ENCODE measurements at regions not wholly inside any gene's neighbourhood (a gene's known extent, or its start where the extent isn't known, plus 50 kb on each side); places are given as distances from the start of the nearest gene placed in this dataset.

DNA sequence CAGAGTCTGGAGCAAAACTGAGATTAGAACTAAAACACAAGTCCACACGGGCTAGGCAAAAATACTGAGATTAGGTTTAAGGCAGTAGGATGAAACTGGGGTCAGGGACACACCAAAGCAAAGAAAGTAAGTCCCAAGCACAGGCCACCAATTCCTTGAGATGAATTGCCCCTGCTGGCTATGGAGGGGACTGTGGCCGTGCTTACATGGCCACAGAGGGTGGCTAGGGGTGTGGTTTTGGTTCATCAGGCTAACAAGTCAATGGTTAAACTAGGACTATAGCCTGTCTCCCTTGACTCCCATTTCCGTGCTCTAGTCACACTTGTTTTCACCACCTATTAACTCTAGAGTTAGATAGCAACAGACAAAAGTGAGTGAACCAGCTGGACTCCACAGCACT is 394.8 kb downstream of the PBX1 start:
- WGBS (ENCODE audit: low lambda C conversion rate) = 0% methylated on average over 3 of the region's 3 CpGs
- H3K4me3 ChIP-seq (replicated peaks in 1 of 3; ENCODE audit: insufficient read depth in 1 of 3, low read depth in 2 of 3, low read length in 3 of 3) = no peak overlapping the region
- TF ChIP-seq ZNF660 (CRISPR knock-in tag; IDR thresholded peaks at IDR 0.05; ENCODE audit: borderline replicate concordance, low read depth) (no peak), PHF5A (CRISPR knock-in tag; IDR thresholded peaks at IDR 0.05; ENCODE audit: low read depth, unreplicated experiment) (no peak)
- H3K4me1 ChIP-seq (ENCODE audit: insufficient read depth, low read length) = no peaks in the 10 kb centered on the region
- POLR2A ChIA-PET = no interaction called here
- ATAC-seq (no peak), FAIRE-seq (no peak), DNase-seq (ENCODE audit: low spot score) (no peak)
- H3K79me2 ChIP-seq (ENCODE audit: insufficient read depth, low read length) = no peaks in the 10 kb centered on the region
- no peak overlapping the region for H3K9ac ChIP-seq (ENCODE audit: insufficient read depth, low read depth, low read length)
- peaks cover 13% of the 10 kb centered on the region; the same call in 1 of the 2 replicates for H3K9me3 ChIP-seq (ENCODE audit: low read length)
- in situ Hi-C loops (cut with HindIII; ENCODE audit: extremely low pct_ligation_motif_present, low pct_unique_long_range_greater_than_20kb) = no loop called here
- H3K27ac ChIP-seq (ENCODE audit: extremely low read length, insufficient read depth, low read length) = no peak overlapping the region
- no peaks in the 10 kb centered on the region for H4K20me1 ChIP-seq (ENCODE audit: insufficient read depth, low read length)
- BruUV-seq (replicated peaks) = no TSS peak
- H3K4me2 ChIP-seq (ENCODE audit: low read depth, low read length) = no peak overlapping the region
- no peaks in the 10 kb centered on the region for H3K27me3 ChIP-seq (ENCODE audit: control insufficient read depth in 1 of 2, insufficient read depth in 2 of 2, low read length in 2 of 2)
- H3K36me3 ChIP-seq (replicated peaks in 1 of 2; ENCODE audit: control insufficient read depth in 1 of 2, insufficient read depth in 2 of 2, low read length in 2 of 2) = no peaks in the 10 kb centered on the region
- H2AFZ ChIP-seq (ENCODE audit: low read length) = no peak overlapping the region
- CTCF ChIA-PET (ENCODE audit: low intra/inter-chr PET ratio, low total read pairs) = no interaction called here
- intact Hi-C loops (cut with micrococcal nuclease; ENCODE audit: unreplicated experiment) = no loop called here

DNA sequence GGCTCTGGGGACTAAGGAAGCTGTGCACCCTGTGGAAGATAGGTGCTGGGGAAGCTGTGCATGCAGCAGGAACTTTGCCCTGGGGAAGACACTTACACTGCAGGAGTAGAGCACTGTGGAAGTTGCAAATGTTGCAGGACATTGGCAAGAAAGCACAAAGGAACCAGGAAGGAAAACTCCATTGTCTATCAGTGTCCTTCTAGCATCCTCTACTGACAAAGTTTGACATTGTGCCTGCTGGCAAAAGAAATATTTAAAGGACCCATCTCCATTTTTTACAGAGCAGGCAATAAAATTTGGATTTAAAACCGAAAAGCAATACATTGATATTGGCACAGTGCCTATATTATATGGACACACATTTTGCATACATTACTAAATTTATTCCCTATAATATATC is 394.1 kb downstream of the PBX1 start:
- 0% methylated on average over 1 of the region's 1 CpG for WGBS (ENCODE audit: low lambda C conversion rate)

DNA sequence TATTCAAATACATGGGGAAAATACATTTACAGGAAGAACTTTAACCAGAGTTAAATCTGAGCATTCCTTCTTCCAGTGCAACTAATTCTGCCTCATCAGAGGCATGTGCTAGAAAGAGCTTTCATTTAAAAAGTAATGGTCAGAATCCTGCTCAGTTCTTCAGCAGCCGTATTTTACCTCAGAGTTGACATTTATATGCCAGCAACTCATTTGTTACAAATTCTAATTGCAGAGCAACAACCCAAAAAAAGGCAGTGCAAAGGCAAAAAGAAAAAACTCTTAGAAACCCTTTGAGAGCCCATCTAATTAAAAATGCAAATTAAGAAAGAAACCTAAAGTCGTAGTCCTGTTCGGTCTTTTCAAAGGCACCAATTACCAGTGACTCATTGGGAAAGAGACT is 392.5 kb downstream of the PBX1 start:
- H3K9me3 ChIP-seq (ENCODE audit: low read length) = peaks cover 28% of the 10 kb centered on the region
- ChIA-PET CTCF (ENCODE audit: low intra/inter-chr PET ratio, low total read pairs) (no interaction called here), POLR2A (no interaction called here)
- WGBS (ENCODE audit: low lambda C conversion rate) = 2% methylated on average over 3 of the region's 3 CpGs
- no peak overlapping the region for H3K27ac ChIP-seq (ENCODE audit: extremely low read length, insufficient read depth, low read length)
- no peak overlapping the region for H2AFZ ChIP-seq (ENCODE audit: low read length)
- H3K4me1 ChIP-seq (ENCODE audit: insufficient read depth, low read length) = no peaks in the 10 kb centered on the region
- FAIRE-seq (no peak), DNase-seq (ENCODE audit: low spot score) (no peak), ATAC-seq (no peak)
- no peaks in the 10 kb centered on the region for H4K20me1 ChIP-seq (ENCODE audit: insufficient read depth, low read length)
- no peaks in the 10 kb centered on the region for H3K79me2 ChIP-seq (ENCODE audit: insufficient read depth, low read length)
- in situ Hi-C loops (cut with HindIII; ENCODE audit: extremely low pct_ligation_motif_present, low pct_unique_long_range_greater_than_20kb) (no loop called here), intact Hi-C loops (cut with micrococcal nuclease; ENCODE audit: unreplicated experiment) (no loop called here)
- no TSS peak for BruUV-seq (replicated peaks)
- no peak overlapping the region for H3K4me2 ChIP-seq (ENCODE audit: low read depth, low read length)
- H3K36me3 ChIP-seq (replicated peaks in 1 of 2; ENCODE audit: control insufficient read depth in 1 of 2, insufficient read depth in 2 of 2, low read length in 2 of 2) = no peaks in the 10 kb centered on the region
- no peaks in the 10 kb centered on the region for H3K27me3 ChIP-seq (ENCODE audit: control insufficient read depth in 1 of 2, insufficient read depth in 2 of 2, low read length in 2 of 2)
- no peak overlapping the region for H3K9ac ChIP-seq (ENCODE audit: insufficient read depth, low read depth, low read length)
- H3K4me3 ChIP-seq (replicated peaks in 1 of 3; ENCODE audit: insufficient read depth in 1 of 3, low read depth in 2 of 3, low read length in 3 of 3) = no peak overlapping the region
- TF ChIP-seq, protein P1, sequence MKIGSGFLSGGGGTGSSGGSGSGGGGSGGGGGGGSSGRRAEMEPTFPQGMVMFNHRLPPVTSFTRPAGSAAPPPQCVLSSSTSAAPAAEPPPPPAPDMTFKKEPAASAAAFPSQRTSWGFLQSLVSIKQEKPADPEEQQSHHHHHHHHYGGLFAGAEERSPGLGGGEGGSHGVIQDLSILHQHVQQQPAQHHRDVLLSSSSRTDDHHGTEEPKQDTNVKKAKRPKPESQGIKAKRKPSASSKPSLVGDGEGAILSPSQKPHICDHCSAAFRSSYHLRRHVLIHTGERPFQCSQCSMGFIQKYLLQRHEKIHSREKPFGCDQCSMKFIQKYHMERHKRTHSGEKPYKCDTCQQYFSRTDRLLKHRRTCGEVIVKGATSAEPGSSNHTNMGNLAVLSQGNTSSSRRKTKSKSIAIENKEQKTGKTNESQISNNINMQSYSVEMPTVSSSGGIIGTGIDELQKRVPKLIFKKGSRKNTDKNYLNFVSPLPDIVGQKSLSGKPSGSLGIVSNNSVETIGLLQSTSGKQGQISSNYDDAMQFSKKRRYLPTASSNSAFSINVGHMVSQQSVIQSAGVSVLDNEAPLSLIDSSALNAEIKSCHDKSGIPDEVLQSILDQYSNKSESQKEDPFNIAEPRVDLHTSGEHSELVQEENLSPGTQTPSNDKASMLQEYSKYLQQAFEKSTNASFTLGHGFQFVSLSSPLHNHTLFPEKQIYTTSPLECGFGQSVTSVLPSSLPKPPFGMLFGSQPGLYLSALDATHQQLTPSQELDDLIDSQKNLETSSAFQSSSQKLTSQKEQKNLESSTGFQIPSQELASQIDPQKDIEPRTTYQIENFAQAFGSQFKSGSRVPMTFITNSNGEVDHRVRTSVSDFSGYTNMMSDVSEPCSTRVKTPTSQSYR (CRISPR knock-in tag; IDR thresholded peaks at IDR 0.05; ENCODE audit: borderline replicate concordance) = no peak
- TF ChIP-seq ZNF672 (CRISPR knock-in tag; IDR thresholded peaks at IDR 0.05) (no peak), ZNF354B (CRISPR knock-in tag; IDR thresholded peaks at IDR 0.05) (no peak), HOXA7 (CRISPR knock-in tag; IDR thresholded peaks at IDR 0.05) (no peak), MAFK (conservative IDR thresholded peaks at IDR 0.05 in 1 of 2, IDR thresholded peaks at IDR 0.05 in 1 of 2; ENCODE audit: low read length in 2 of 2) (no peak), ZSCAN25 (CRISPR knock-in tag; IDR thresholded peaks at IDR 0.05) (no peak)
- TF ChIP-seq, protein P2, sequence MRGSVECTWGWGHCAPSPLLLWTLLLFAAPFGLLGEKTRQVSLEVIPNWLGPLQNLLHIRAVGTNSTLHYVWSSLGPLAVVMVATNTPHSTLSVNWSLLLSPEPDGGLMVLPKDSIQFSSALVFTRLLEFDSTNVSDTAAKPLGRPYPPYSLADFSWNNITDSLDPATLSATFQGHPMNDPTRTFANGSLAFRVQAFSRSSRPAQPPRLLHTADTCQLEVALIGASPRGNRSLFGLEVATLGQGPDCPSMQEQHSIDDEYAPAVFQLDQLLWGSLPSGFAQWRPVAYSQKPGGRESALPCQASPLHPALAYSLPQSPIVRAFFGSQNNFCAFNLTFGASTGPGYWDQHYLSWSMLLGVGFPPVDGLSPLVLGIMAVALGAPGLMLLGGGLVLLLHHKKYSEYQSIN (CRISPR knock-in tag; IDR thresholded peaks at IDR 0.05; ENCODE audit: borderline replicate concordance) = no peak

More for the DNA sequence above, 394.1 kb downstream of the PBX1 start:
- Histone ChIP-seq H3K9ac (ENCODE audit: insufficient read depth, low read depth, low read length) (no peak overlapping the region), H3K36me3 (replicated peaks in 1 of 2; ENCODE audit: control insufficient read depth in 1 of 2, insufficient read depth in 2 of 2, low read length in 2 of 2) (no peaks in the 10 kb centered on the region), H3K9me3 (ENCODE audit: low read length) (peaks cover 20% of the 10 kb centered on the region), H4K20me1 (ENCODE audit: insufficient read depth, low read length) (no peaks in the 10 kb centered on the region), H3K4me1 (ENCODE audit: insufficient read depth, low read length) (no peaks in the 10 kb centered on the region), H3K27me3 (ENCODE audit: control insufficient read depth in 1 of 2, insufficient read depth in 2 of 2, low read length in 2 of 2) (no peaks in the 10 kb centered on the region), H3K4me3 (replicated peaks in 1 of 3; ENCODE audit: insufficient read depth in 1 of 3, low read depth in 2 of 3, low read length in 3 of 3) (no peak overlapping the region), H3K4me2 (ENCODE audit: low read depth, low read length) (no peak overlapping the region), H2AFZ (ENCODE audit: low read length) (no peak overlapping the region), H3K79me2 (ENCODE audit: insufficient read depth, low read length) (no peaks in the 10 kb centered on the region), H3K27ac (ENCODE audit: extremely low read length, insufficient read depth, low read length) (no peak overlapping the region)
- TF ChIP-seq RBAK (CRISPR knock-in tag; IDR thresholded peaks at IDR 0.05) (no peak), ASH2L (IDR thresholded peaks at IDR 0.05; ENCODE audit: insufficient read length, low read depth, low read length) (no peak)
- ATAC-seq (no peak), FAIRE-seq (no peak), DNase-seq (ENCODE audit: low spot score) (no peak)
- in situ Hi-C loops (cut with HindIII; ENCODE audit: extremely low pct_ligation_motif_present, low pct_unique_long_range_greater_than_20kb) (no loop called here), intact Hi-C loops (cut with micrococcal nuclease; ENCODE audit: unreplicated experiment) (no loop called here)
- POLR2A ChIA-PET = no interaction called here
- CTCF ChIA-PET (ENCODE audit: low intra/inter-chr PET ratio, low total read pairs) = no interaction called here
- no TSS peak for BruUV-seq (replicated peaks)
